ENCODE measurements at regions not wholly inside any gene's neighbourhood (a gene's known extent, or its start where the extent isn't known, plus 50 kb on each side); places are given as distances from the start of the nearest gene placed in this dataset.

DNA sequence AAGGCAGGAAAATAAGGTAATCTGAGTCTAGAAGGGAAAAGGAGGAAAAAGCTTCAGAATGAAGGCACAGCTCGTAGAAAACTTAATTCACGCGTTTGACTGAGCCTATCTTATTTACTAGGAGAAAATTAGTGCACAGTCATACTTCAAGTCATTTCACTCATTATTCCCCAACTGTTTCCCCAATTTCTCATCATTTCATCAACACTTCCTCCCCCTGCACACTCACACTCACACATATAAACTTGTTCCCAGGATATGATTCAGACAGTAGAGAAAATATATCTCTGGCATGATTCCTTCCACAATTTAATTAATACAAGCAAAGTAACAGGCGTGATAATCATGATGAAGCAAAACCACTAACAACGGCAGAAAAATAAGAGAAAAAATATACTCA, 94.5 kb upstream of the F13A1 start:
- H3K4me2 ChIP-seq (ENCODE audit: low read length) = no peak overlapping the region
- H2AFZ ChIP-seq (ENCODE audit: low read depth, low read length, poor library complexity, severe bottlenecking) = no peak overlapping the region
- intact Hi-C loops (cut with micrococcal nuclease) = no loop called here
- ChIA-PET CTCF (no interaction called here), RAD21 (ENCODE audit: low non-redundant PET in 1 of 2, low total read pairs in 2 of 2, uncharacterized antibody in 2 of 2, unreplicated experiment in 2 of 2) (no interaction called here), POLR2A (no interaction called here)
- no peaks in the 10 kb centered on the region for H4K20me1 ChIP-seq (ENCODE audit: insufficient read depth)
- ATAC-seq (no peak), DNase-seq (ENCODE audit: low read depth, low spot score) (no peak)
- H3K4me1 ChIP-seq (ENCODE audit: control insufficient read depth in 1 of 2, insufficient read depth in 2 of 2, low read length in 2 of 2) = no peaks in the 10 kb centered on the region
- H3K4me3 ChIP-seq (replicated peaks in 1 of 2; ENCODE audit: low read depth in 1 of 2, low read length in 2 of 2) = no peak overlapping the region
- no peak overlapping the region for H3K27ac ChIP-seq (ENCODE audit: low read depth, low read length)
- H3K9me2 ChIP-seq (ENCODE audit: insufficient read depth) = no peaks in the 10 kb centered on the region
- H3K27me3 ChIP-seq (ENCODE audit: insufficient read depth, low read length) = peaks cover 30% of the 10 kb centered on the region; the same call in 1 of the 2 replicates
- H3K79me2 ChIP-seq (ENCODE audit: insufficient read depth, low read length) = no peaks in the 10 kb centered on the region
- no peaks in the 10 kb centered on the region for H3K36me3 ChIP-seq (ENCODE audit: control insufficient read depth in 1 of 2, insufficient read depth in 2 of 2, low read length in 2 of 2)
- no peaks in the 10 kb centered on the region for H3K9me3 ChIP-seq (ENCODE audit: control insufficient read depth in 1 of 2, insufficient read depth in 1 of 2, low read depth in 1 of 2, low read length in 2 of 2)
- no TSS peak for BruUV-seq (replicated peaks)
- H3K9ac ChIP-seq (ENCODE audit: low read length) = no peak overlapping the region
- TF ChIP-seq, protein P1, sequence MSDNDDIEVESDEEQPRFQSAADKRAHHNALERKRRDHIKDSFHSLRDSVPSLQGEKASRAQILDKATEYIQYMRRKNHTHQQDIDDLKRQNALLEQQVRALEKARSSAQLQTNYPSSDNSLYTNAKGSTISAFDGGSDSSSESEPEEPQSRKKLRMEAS (IDR thresholded peaks at IDR 0.05) = no peak
- TF ChIP-seq, protein P2, sequence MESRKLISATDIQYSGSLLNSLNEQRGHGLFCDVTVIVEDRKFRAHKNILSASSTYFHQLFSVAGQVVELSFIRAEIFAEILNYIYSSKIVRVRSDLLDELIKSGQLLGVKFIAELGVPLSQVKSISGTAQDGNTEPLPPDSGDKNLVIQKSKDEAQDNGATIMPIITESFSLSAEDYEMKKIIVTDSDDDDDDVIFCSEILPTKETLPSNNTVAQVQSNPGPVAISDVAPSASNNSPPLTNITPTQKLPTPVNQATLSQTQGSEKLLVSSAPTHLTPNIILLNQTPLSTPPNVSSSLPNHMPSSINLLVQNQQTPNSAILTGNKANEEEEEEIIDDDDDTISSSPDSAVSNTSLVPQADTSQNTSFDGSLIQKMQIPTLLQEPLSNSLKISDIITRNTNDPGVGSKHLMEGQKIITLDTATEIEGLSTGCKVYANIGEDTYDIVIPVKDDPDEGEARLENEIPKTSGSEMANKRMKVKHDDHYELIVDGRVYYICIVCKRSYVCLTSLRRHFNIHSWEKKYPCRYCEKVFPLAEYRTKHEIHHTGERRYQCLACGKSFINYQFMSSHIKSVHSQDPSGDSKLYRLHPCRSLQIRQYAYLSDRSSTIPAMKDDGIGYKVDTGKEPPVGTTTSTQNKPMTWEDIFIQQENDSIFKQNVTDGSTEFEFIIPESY (IDR thresholded peaks at IDR 0.05; ENCODE audit: extremely low read depth, insufficient replicate concordance, low read length) = no peak
- TF ChIP-seq, protein P3, sequence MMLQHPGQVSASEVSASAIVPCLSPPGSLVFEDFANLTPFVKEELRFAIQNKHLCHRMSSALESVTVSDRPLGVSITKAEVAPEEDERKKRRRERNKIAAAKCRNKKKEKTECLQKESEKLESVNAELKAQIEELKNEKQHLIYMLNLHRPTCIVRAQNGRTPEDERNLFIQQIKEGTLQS (IDR thresholded peaks at IDR 0.05) = no peak
- TF ChIP-seq ELF1 (IDR thresholded peaks at IDR 0.05; ENCODE audit: borderline replicate concordance, low read depth) (no peak), FOSL1 (IDR thresholded peaks at IDR 0.05; ENCODE audit: low read depth) (no peak), SRF (IDR thresholded peaks at IDR 0.05; ENCODE audit: low read depth) (no peak), EGR1 (IDR thresholded peaks at IDR 0.05; ENCODE audit: low read depth) (no peak)

DNA sequence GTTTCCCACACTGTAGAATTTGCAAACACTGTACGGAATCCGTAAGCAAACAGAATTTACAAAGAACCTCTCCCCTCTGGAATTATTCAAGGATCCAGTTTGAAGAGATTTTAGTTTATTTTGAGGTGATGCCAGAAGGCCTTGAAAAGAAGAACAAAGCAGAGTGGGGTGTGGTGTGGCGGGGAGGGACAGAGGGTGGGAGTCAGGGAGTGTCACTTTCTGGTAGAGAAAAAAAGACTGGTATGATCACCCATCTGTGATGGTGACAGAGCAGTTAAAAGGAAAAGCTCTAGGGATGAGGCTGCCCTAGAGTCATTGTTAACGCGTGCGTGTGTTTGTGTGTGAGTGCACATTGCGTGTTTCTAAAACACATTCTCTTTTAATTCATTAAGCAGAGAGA, 97.0 kb upstream of the F13A1 start:
- H3K9me2 ChIP-seq (ENCODE audit: insufficient read depth) = no peaks in the 10 kb centered on the region
- intact Hi-C loops (cut with micrococcal nuclease) = no loop called here
- no peak overlapping the region for H3K4me2 ChIP-seq (ENCODE audit: low read length)
- no peaks in the 10 kb centered on the region for H3K4me1 ChIP-seq (ENCODE audit: control insufficient read depth in 1 of 2, insufficient read depth in 2 of 2, low read length in 2 of 2)
- no peaks in the 10 kb centered on the region for H3K9me3 ChIP-seq (ENCODE audit: control insufficient read depth in 1 of 2, insufficient read depth in 1 of 2, low read depth in 1 of 2, low read length in 2 of 2)
- no peaks in the 10 kb centered on the region for H3K79me2 ChIP-seq (ENCODE audit: insufficient read depth, low read length)
- no peak overlapping the region for H2AFZ ChIP-seq (ENCODE audit: low read depth, low read length, poor library complexity, severe bottlenecking)
- BruUV-seq (replicated peaks) = no TSS peak
- ChIA-PET RAD21 (ENCODE audit: low non-redundant PET in 1 of 2, low total read pairs in 2 of 2, uncharacterized antibody in 2 of 2, unreplicated experiment in 2 of 2) (no interaction called here), CTCF (no interaction called here), POLR2A (no interaction called here)
- TF ChIP-seq EGR1 (IDR thresholded peaks at IDR 0.05; ENCODE audit: low read depth) (no peak), SP1 (IDR thresholded peaks at IDR 0.05; ENCODE audit: low read depth) (no peak), SRF (IDR thresholded peaks at IDR 0.05; ENCODE audit: low read depth) (no peak), FOSL1 (IDR thresholded peaks at IDR 0.05; ENCODE audit: low read depth) (no peak), POLR2A (IDR thresholded peaks at IDR 0.05; ENCODE audit: borderline replicate concordance, extremely low read depth, insufficient read depth, insufficient read length) (no peak), YY1 (IDR thresholded peaks at IDR 0.05; ENCODE audit: extremely low read depth, insufficient replicate concordance, low read depth, low read length) (no peak), TCF7L2 (IDR thresholded peaks at IDR 0.05; ENCODE audit: borderline replicate concordance, extremely low read depth, insufficient read depth, insufficient read length) (no peak)
- TF ChIP-seq, protein P1 (IDR thresholded peaks at IDR 0.05) = no peak
- H3K4me3 ChIP-seq (replicated peaks in 1 of 2; ENCODE audit: low read depth in 1 of 2, low read length in 2 of 2) = no peak overlapping the region
- H3K36me3 ChIP-seq (ENCODE audit: control insufficient read depth in 1 of 2, insufficient read depth in 2 of 2, low read length in 2 of 2) = no peaks in the 10 kb centered on the region
- H3K27me3 ChIP-seq (ENCODE audit: insufficient read depth, low read length) = peaks cover 21% of the 10 kb centered on the region; the same call in 1 of the 2 replicates
- no peak for DNase-seq (ENCODE audit: low read depth, low spot score)
- ATAC-seq = no peak
- no peak overlapping the region for H3K9ac ChIP-seq (ENCODE audit: low read length)
- H3K27ac ChIP-seq (ENCODE audit: low read depth, low read length) = no peak overlapping the region
- no peaks in the 10 kb centered on the region for H4K20me1 ChIP-seq (ENCODE audit: insufficient read depth)

All from HCT116 (cell line).